HepG2 (cell line): ENCODE measurements at regions not wholly inside any gene's neighbourhood (a gene's known extent, or its start where the extent isn't known, plus 50 kb on each side); places are given as distances from the start of the nearest gene placed in this dataset.

Source experiments
- ATAC-seq: fragments of 200-7000 bp; cut with Tn5 transposase; 3 replicates; pipeline ENCODE4 v1.9.1; 2020; ENCODE audit warnings: mild to moderate bottlenecking, moderate library complexity
- BruUV-seq: library from RNA; stranded (reverse); fragments of 400-500 nt; replicated peaks from 2 replicates; lab custom pipeline; 2021; lab: Mats Ljungman, UMichigan
- CTCF ChIA-PET: fragments of 300-600 bp; formaldehyde crosslinking; extraction: SDS; loops from one replicate; lab custom pipeline; 2021; ENCODE audit warnings: low total read pairs, inconsistent platforms, low intra/inter-chr PET ratio; lab: Yijun Ruan, JAX
- POLR2A ChIA-PET: fragments of 350-600 bp; sonication (Branson Sonifier 250); formaldehyde crosslinking; loops from one replicate; lab custom pipeline; 2020; ENCODE audit warnings: antibody characterized with exemption, inconsistent platforms; lab: Yijun Ruan, JAX
- DNase-seq: peaks from one replicate; pipeline ENCODE4 v3.0.0-alpha.2; 2015; ENCODE audit warnings: low spot score
- FAIRE-seq: peaks from 3 replicates; lab custom pipeline; 2011; peaks lifted over from hg19 to GRCh38; lab: Jason Lieb, UNC
- H2AFZ ChIP-seq: one replicate; pipeline ENCODE4 v1.6.1; 2011; ENCODE audit warnings: low read length, inconsistent platforms
- H3K27ac ChIP-seq: fragments of 300-600 bp; 3 replicates; pipeline ENCODE4 v1.8.0; 2011; ENCODE audit warnings: mixed run types, mild to moderate bottlenecking, mixed read lengths, low read length, inconsistent platforms; ENCODE audit not compliant: insufficient read depth; ENCODE audit errors: extremely low read length
- H3K27me3 ChIP-seq, 2 experiments: fragments of 200-600 bp in 1 of 2; 2 replicates in 1 of 2; 3 replicates in 1 of 2; pipeline versions ENCODE4 v1.6.0 to v1.8.0; 2011; ENCODE audit warnings: low read length in 2 of 2, mild to moderate bottlenecking in 2 of 2, moderate library complexity in 2 of 2, inconsistent platforms in 1 of 2; ENCODE audit not compliant: insufficient read depth in 2 of 2, control insufficient read depth in 1 of 2
- H3K36me3 ChIP-seq, 2 experiments: fragments of 200-600 bp in 1 of 2; replicated peaks in 1 of 2; 2 replicates in 1 of 2; 3 replicates in 1 of 2; pipeline versions ENCODE4 v1.5.1 to v1.8.0; 2011; ENCODE audit warnings: low read length in 2 of 2, inconsistent platforms in 1 of 2; ENCODE audit not compliant: insufficient read depth in 2 of 2, control insufficient read depth in 1 of 2
- H3K4me1 ChIP-seq: 2 replicates; pipeline ENCODE4 v1.5.1; 2012; ENCODE audit warnings: low read length, inconsistent platforms; ENCODE audit not compliant: insufficient read depth
- H3K4me2 ChIP-seq: 2 replicates; pipeline ENCODE4 v1.6.0; 2011; ENCODE audit warnings: low read depth, low read length, inconsistent platforms
- H3K4me3 ChIP-seq, 3 experiments: fragments of 200-600 bp in 1 of 3; sonication (generic), shearing (Covaris generic) in 1 of 3; replicated peaks in 1 of 3; 2 replicates each; pipeline ENCODE4 v1.5.1; 2011 to 2016; ENCODE audit warnings: low read length in 3 of 3, inconsistent platforms in 2 of 3, low read depth in 2 of 3, mild to moderate bottlenecking in 2 of 3, control low read depth in 1 of 3, mixed read lengths in 1 of 3; ENCODE audit not compliant: insufficient read depth in 1 of 3
- H3K79me2 ChIP-seq: one replicate; pipeline ENCODE4 v1.6.1; 2011; ENCODE audit warnings: low read length, inconsistent platforms; ENCODE audit not compliant: insufficient read depth
- H3K9ac ChIP-seq: 2 replicates; pipeline ENCODE4 v1.6.0; 2011; ENCODE audit warnings: mild to moderate bottlenecking, low read depth, low read length, inconsistent platforms; ENCODE audit not compliant: insufficient read depth
- H3K9me3 ChIP-seq: 2 replicates; pipeline ENCODE4 v1.5.1; 2012; ENCODE audit warnings: mild to moderate bottlenecking, low read length
- H4K20me1 ChIP-seq: 2 replicates; pipeline ENCODE4 v1.6.0; 2011; ENCODE audit warnings: inconsistent platforms, mild to moderate bottlenecking, low read length, moderate library complexity; ENCODE audit not compliant: insufficient read depth
- ARNTL ChIP-seq: sonication (generic); formaldehyde crosslinking; IDR thresholded peaks from 2 replicates; pipeline ENCODE4 v1.4.0; 2020; ENCODE audit warnings: mild to moderate bottlenecking, missing genetic modification reagents
- ETS1 ChIP-seq: sonication (generic); formaldehyde crosslinking; IDR thresholded peaks from 2 replicates; pipeline ENCODE4 v1.4.0; 2020; ENCODE audit warnings: missing genetic modification reagents
- FLYWCH1 ChIP-seq: sonication (generic); formaldehyde crosslinking; IDR thresholded peaks from 2 replicates; pipeline ENCODE4 v1.8.1; 2023; ENCODE audit warnings: mild to moderate bottlenecking, missing genetic modification reagents
- FUBP1 ChIP-seq: sonication (generic); formaldehyde crosslinking; IDR thresholded peaks from 2 replicates; pipeline ENCODE4 v1.5.1; 2020; ENCODE audit warnings: missing genetic modification reagents, mild to moderate bottlenecking, borderline replicate concordance
- JARID2 ChIP-seq: sonication (generic); formaldehyde crosslinking; IDR thresholded peaks from 2 replicates; pipeline ENCODE4 v1.8.1; 2023; ENCODE audit warnings: missing genetic modification reagents, inconsistent platforms; ENCODE audit not compliant: insufficient replicate concordance
- KLF11 ChIP-seq: IDR thresholded peaks from 2 replicates; pipeline ENCODE4 v1.6.1; 2016; ENCODE audit warnings: missing compliant biosample characterization
- KLF6 ChIP-seq: IDR thresholded peaks from 2 replicates; pipeline ENCODE4 v1.8.0; 2016; ENCODE audit warnings: missing biosample characterization, missing genetic modification reagents
- MATR3 ChIP-seq: sonication (generic); formaldehyde crosslinking; IDR thresholded peaks from 2 replicates; pipeline ENCODE4 v1.4.0; 2020; ENCODE audit warnings: missing genetic modification reagents
- MIER3 ChIP-seq: IDR thresholded peaks from 2 replicates; pipeline ENCODE4 v1.6.1; 2016; ENCODE audit warnings: missing compliant biosample characterization, borderline replicate concordance
- PLRG1 ChIP-seq: fragments of 450-650 bp; conservative IDR thresholded peaks from 2 replicates; pipeline ENCODE4 v1.6.1; 2016
- ZFP36L2 ChIP-seq: sonication (generic); formaldehyde crosslinking; IDR thresholded peaks from 2 replicates; pipeline ENCODE4 v1.4.0; 2020; ENCODE audit warnings: missing genetic modification reagents
- ZFP62 ChIP-seq: sonication (generic); formaldehyde crosslinking; IDR thresholded peaks from 2 replicates; pipeline ENCODE4 v1.4.0; 2020; ENCODE audit warnings: missing genetic modification reagents
- ZNF101 ChIP-seq: sonication (generic); formaldehyde crosslinking; IDR thresholded peaks from 2 replicates; pipeline ENCODE4 v1.4.0; 2020; ENCODE audit warnings: mild to moderate bottlenecking, low read depth, missing genetic modification reagents, borderline replicate concordance
- ZSCAN31 ChIP-seq: sonication (generic); formaldehyde crosslinking; IDR thresholded peaks from 2 replicates; pipeline ENCODE4 v1.5.0; 2020; ENCODE audit warnings: low read depth, mild to moderate bottlenecking, missing genetic modification reagents
- WGBS: methylation state at CpG from one replicate; pipeline ENCODE4 v1.1.6; 2017; ENCODE audit warnings: low lambda C conversion rate; 5-methylcytosine and 5-hydroxymethylcytosine counted together
- in situ Hi-C: cut with HindIII; loops from 2 replicates; pipeline ENCODE4 v1.10.0; 2017; ENCODE audit warnings: low pct_unique_long_range_greater_than_20kb; ENCODE audit not compliant: extremely low pct_ligation_motif_present
- intact Hi-C: fragments of 100-400 bp; cut with micrococcal nuclease; formaldehyde crosslinking; loops from one replicate; pipeline ENCODE4 v1.10.0; 2022; ENCODE audit not compliant: unreplicated experiment

DNA sequence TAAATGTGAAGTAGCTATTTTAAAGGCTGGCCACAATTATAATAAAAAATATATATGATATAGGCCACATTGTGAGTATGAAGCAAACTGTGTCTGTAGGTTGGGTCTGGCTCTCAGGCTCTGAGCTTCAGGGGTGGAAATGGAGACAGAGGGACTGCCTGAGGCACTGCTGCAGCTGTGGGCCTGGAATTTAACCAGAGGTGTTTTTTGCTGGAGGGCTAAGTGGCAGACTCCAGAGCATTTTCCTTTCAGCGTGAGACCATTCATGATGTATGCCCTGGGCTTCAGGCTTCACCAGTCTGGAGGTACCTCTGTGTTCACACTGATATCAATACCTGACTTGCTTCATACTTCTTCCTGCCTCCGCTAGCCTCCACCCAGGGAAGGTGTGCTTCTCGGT lies 64.9 kb upstream of the IL12B start:
- in situ Hi-C loops (no loop called here), intact Hi-C loops (no loop called here)
- Histone ChIP-seq H3K79me2 (no peaks in the 10 kb centered on the region), H3K36me3 (no peaks in the 10 kb centered on the region), H3K27ac (no peak overlapping the region), H3K4me2 (no peak overlapping the region), H4K20me1 (no peaks in the 10 kb centered on the region), H3K4me3 (no peak overlapping the region), H3K9me3 (no peaks in the 10 kb centered on the region), H3K27me3 (no peaks in the 10 kb centered on the region), H3K9ac (no peak overlapping the region), H2AFZ (no peak overlapping the region), H3K4me1 (no peaks in the 10 kb centered on the region)
- ATAC-seq = no peak
- no peak for FAIRE-seq
- DNase-seq = no peak
- POLR2A ChIA-PET = no interaction called here
- TF ChIP-seq MIER3 (CRISPR knock-in tag) (no peak), ZFP36L2 (CRISPR knock-in tag) (no peak), ZSCAN31 (CRISPR knock-in tag) (no peak), ZNF101 (CRISPR knock-in tag) (no peak), MATR3 (CRISPR knock-in tag) (no peak), FLYWCH1 (CRISPR knock-in tag) (no peak), KLF6 (CRISPR knock-in tag) (no peak), KLF11 (no peak), ZFP62 (CRISPR knock-in tag) (no peak), PLRG1 (no peak), ARNTL (CRISPR knock-in tag) (no peak), ETS1 (CRISPR knock-in tag) (no peak), FUBP1 (CRISPR knock-in tag) (no peak), JARID2 (CRISPR knock-in tag) (no peak)
- 16% methylated on average over 2 of the region's 3 CpGs for WGBS
- no TSS peak for BruUV-seq
- CTCF ChIA-PET = no interaction called here
